HepG2 (cell line): ENCODE measurements at regions not wholly inside any gene's neighbourhood (a gene's known extent, or its start where the extent isn't known, plus 50 kb on each side); places are given as distances from the start of the nearest gene placed in this dataset.

ENCODE experiments used
- BATF2 ChIP-seq: sonication (generic); formaldehyde crosslinking; IDR thresholded peaks from 2 replicates; pipeline ENCODE4 v1.8.0; 2022; ENCODE audit warnings: mild to moderate bottlenecking, missing genetic modification reagents, moderate library complexity
- BRCA1 ChIP-seq: sonication (generic); formaldehyde crosslinking; IDR thresholded peaks from 2 replicates; pipeline ENCODE4 v1.4.0; 2020; ENCODE audit warnings: missing genetic modification reagents
- ELF4 ChIP-seq: sonication (generic); formaldehyde crosslinking; IDR thresholded peaks from 2 replicates; pipeline ENCODE4 v1.5.0; 2020; ENCODE audit warnings: missing genetic modification reagents, mild to moderate bottlenecking, moderate library complexity, borderline replicate concordance
- FOXC1 ChIP-seq: sonication (generic); formaldehyde crosslinking; IDR thresholded peaks from 2 replicates; pipeline ENCODE4 v1.8.0; 2022; ENCODE audit warnings: mild to moderate bottlenecking, missing genetic modification reagents, borderline replicate concordance
- FOXO4 ChIP-seq: sonication (generic); formaldehyde crosslinking; conservative IDR thresholded peaks from 2 replicates; pipeline ENCODE4 v1.8.1; 2023; ENCODE audit warnings: missing genetic modification reagents
- KAT7 ChIP-seq: IDR thresholded peaks from 2 replicates; pipeline ENCODE4 v1.6.1; 2018; ENCODE audit warnings: borderline replicate concordance, missing compliant biosample characterization
- KLF15 ChIP-seq: sonication (generic); formaldehyde crosslinking; IDR thresholded peaks from 2 replicates; pipeline ENCODE4 v1.8.1; 2023; ENCODE audit warnings: borderline replicate concordance, mild to moderate bottlenecking, inconsistent platforms, missing genetic modification reagents, mixed read lengths
- MIER3 ChIP-seq: IDR thresholded peaks from 2 replicates; pipeline ENCODE4 v1.6.1; 2016; ENCODE audit warnings: missing compliant biosample characterization, borderline replicate concordance
- MTF1 ChIP-seq: sonication (generic); formaldehyde crosslinking; IDR thresholded peaks from 2 replicates; pipeline ENCODE4 v1.5.0; 2020; ENCODE audit warnings: missing genetic modification reagents
- MXI1 ChIP-seq: IDR thresholded peaks from 3 replicates; pipeline ENCODE4 v1.6.1; 2012; ENCODE audit warnings: low read depth, low read length, inconsistent platforms, borderline replicate concordance
- MYPOP ChIP-seq: sonication (generic); formaldehyde crosslinking; IDR thresholded peaks from 2 replicates; pipeline ENCODE4 v1.8.1; 2023; ENCODE audit warnings: mild to moderate bottlenecking, moderate library complexity, missing genetic modification reagents
- NFYB ChIP-seq: sonication (generic); formaldehyde crosslinking; IDR thresholded peaks from 2 replicates; pipeline ENCODE4 v1.4.0; 2020; ENCODE audit warnings: missing genetic modification reagents
- PREB ChIP-seq: sonication (generic); formaldehyde crosslinking; IDR thresholded peaks from 2 replicates; pipeline ENCODE4 v1.4.0; 2020; ENCODE audit warnings: missing genetic modification reagents
- RARA ChIP-seq: IDR thresholded peaks from 2 replicates; pipeline ENCODE4 v1.6.1; 2016; ENCODE audit warnings: missing genetic modification reagents, missing compliant biosample characterization
- ZBTB2 ChIP-seq: sonication (generic); formaldehyde crosslinking; IDR thresholded peaks from 2 replicates; pipeline ENCODE4 v1.8.0; 2022; ENCODE audit warnings: low read depth, missing genetic modification reagents
- ZFP1 ChIP-seq: IDR thresholded peaks from 2 replicates; pipeline ENCODE4 v1.6.1; 2016
- ZFP91 ChIP-seq: sonication (generic); formaldehyde crosslinking; IDR thresholded peaks from 2 replicates; pipeline ENCODE4 v1.9.0; 2022; ENCODE audit warnings: missing genetic modification reagents, mild to moderate bottlenecking, borderline replicate concordance
- ZNF512 ChIP-seq: sonication (generic); formaldehyde crosslinking; IDR thresholded peaks from 2 replicates; pipeline ENCODE4 v1.4.0; 2020; ENCODE audit warnings: mild to moderate bottlenecking, missing genetic modification reagents
- ZNF709 ChIP-seq: sonication (generic); formaldehyde crosslinking; IDR thresholded peaks from 2 replicates; pipeline ENCODE4 v1.5.0; 2020; ENCODE audit warnings: mild to moderate bottlenecking, missing genetic modification reagents
- ZNF747 ChIP-seq: sonication (generic); formaldehyde crosslinking; IDR thresholded peaks from 2 replicates; pipeline ENCODE4 v1.8.1; 2023; ENCODE audit warnings: missing genetic modification reagents, mild to moderate bottlenecking, borderline replicate concordance
- ZNF878 ChIP-seq: sonication (generic); formaldehyde crosslinking; IDR thresholded peaks from 2 replicates; pipeline ENCODE4 v1.8.1; 2023; ENCODE audit warnings: mild to moderate bottlenecking, missing genetic modification reagents, moderate library complexity

- no peak; the same call in 1 of the 2 replicates for TF ChIP-seq MYPOP (CRISPR knock-in tag)
- TF ChIP-seq FOXO4 (CRISPR knock-in tag), result no peak
- TF ChIP-seq MTF1 (CRISPR knock-in tag), result no peak
- no peak for TF ChIP-seq ZNF709 (CRISPR knock-in tag)
- TF ChIP-seq NFYB (CRISPR knock-in tag), result no peak
- no peak; the same call in 2 of the 3 replicates for TF ChIP-seq MXI1
- no peak for TF ChIP-seq ZFP91 (CRISPR knock-in tag)
- no peak for TF ChIP-seq BRCA1 (CRISPR knock-in tag)
- TF ChIP-seq PREB, result no peak
- no peak for TF ChIP-seq ZNF512 (CRISPR knock-in tag)
- TF ChIP-seq FOXC1 (CRISPR knock-in tag), result no peak
- TF ChIP-seq ZNF878 (CRISPR knock-in tag), result peak; percentile 72; the same call in 1 of the 2 replicates
- TF ChIP-seq ZNF747 (CRISPR knock-in tag), result no peak
- TF ChIP-seq ZFP1 (CRISPR knock-in tag), result no peak
- TF ChIP-seq RARA, result peak; percentile 97
- TF ChIP-seq BATF2 (CRISPR knock-in tag), result no peak
- no peak for TF ChIP-seq KLF15 (CRISPR knock-in tag)
- no peak for TF ChIP-seq MIER3
- TF ChIP-seq ELF4 (CRISPR knock-in tag), result no peak
- no peak; the same call in 1 of the 2 replicates for TF ChIP-seq KAT7
- no peak for TF ChIP-seq ZBTB2
Measured at GRCh38 chr2:145822892-145823534, 1303.1 kb upstream of the ZEB2 start (continued).
